Upper lobe of left lung (tissue), 6 donors: ENCODE measurements at regions not wholly inside any gene's neighbourhood (a gene's known extent, or its start where the extent isn't known, plus 50 kb on each side); places are given as distances from the start of the nearest gene placed in this dataset.

Experiments used
- ATAC-seq, 2 donors: fragments of 200-7000 bp; cut with Tn5 transposase; one replicate each; pipeline ENCODE4 v1.9.1; 2022; ENCODE audit warnings: mild to moderate bottlenecking in 2 of 2, moderate library complexity in 2 of 2; ENCODE audit not compliant: low FRiP score in 2 of 2
- DNase-seq, 2 donors: peaks; one replicate each; pipeline ENCODE4 v3.0.0-alpha.2; 2019 to 2020
- H3K27ac ChIP-seq, 4 donors: fragments of 200-600 bp; sonication (generic); one replicate each; pipeline ENCODE4 v1.5.1; 2016 to 2019
- H3K27me3 ChIP-seq, 4 donors: fragments of 200-600 bp; sonication (generic); one replicate each; pipeline ENCODE4 v1.5.1; 2017 to 2019
- H3K36me3 ChIP-seq, 4 donors: fragments of 200-600 bp; sonication (generic); one replicate each; pipeline ENCODE4 v1.5.1; 2016 to 2019
- H3K4me1 ChIP-seq, 4 donors: fragments of 200-600 bp; sonication (generic); one replicate each; pipeline ENCODE4 v1.5.1; 2018 to 2019
- H3K4me3 ChIP-seq, 4 donors: fragments of 200-600 bp; sonication (generic); one replicate each; pipeline ENCODE4 v1.5.1; 2017 to 2019; ENCODE audit warnings: mild to moderate bottlenecking in 2 of 4, moderate library complexity in 1 of 4
- H3K9me3 ChIP-seq, 4 donors: fragments of 200-600 bp; sonication (generic); one replicate each; pipeline ENCODE4 v1.5.1; 2018 to 2019
- CTCF ChIP-seq, 6 experiments: fragments of 450-650 bp in 4 of 6; fragments of 200-600 bp in 2 of 6; sonication (generic) in 2 of 6; IDR thresholded peaks; one replicate each; pipeline ENCODE4 v1.5.1; 2016 to 2019; ENCODE audit warnings: antibody characterized with exemption in 6 of 6
- EP300 ChIP-seq, 4 donors: sonication (generic); formaldehyde crosslinking; IDR thresholded peaks; one replicate each; pipeline ENCODE4 v1.5.1; 2017; ENCODE audit warnings: antibody characterized with exemption in 4 of 4, control low read depth in 2 of 4
- POLR2A ChIP-seq, 4 donors: fragments of 450-650 bp; IDR thresholded peaks; one replicate each; pipeline ENCODE4 v1.5.1; 2016 to 2017; ENCODE audit warnings: antibody characterized with exemption in 4 of 4, mild to moderate bottlenecking in 2 of 4
- POLR2AphosphoS5 ChIP-seq, 2 donors: sonication (generic); formaldehyde crosslinking; IDR thresholded peaks; one replicate each; pipeline ENCODE4 v1.5.1; 2017; ENCODE audit warnings: antibody characterized with exemption in 2 of 2
- WGBS, 2 donors: methylation state at CpG; one replicate each; pipeline ENCODE4 v1.1.5; 2017 to 2018; 5-methylcytosine and 5-hydroxymethylcytosine counted together
- donor health status: DM: no; HTN: no; CAD: no; lungs with moderate emphysema.
- donor health status: DM: no; HTN: yes; CAD: no; lungs with severe emphysema.

- no peak for TF ChIP-seq POLR2A (IDR thresholded peaks at IDR 0.05)
- no peak for TF ChIP-seq EP300 (IDR thresholded peaks at IDR 0.05)
- TF ChIP-seq POLR2AphosphoS5 (IDR thresholded peaks at IDR 0.05) = no peak
- no peak for TF ChIP-seq CTCF (IDR thresholded peaks at IDR 0.05)
- H3K9me3 ChIP-seq = no peaks in the 10 kb centered on the region
- no peaks in the 10 kb centered on the region for H3K4me1 ChIP-seq
- WGBS, 2 donors = 89 to 95% methylated on average over 2 of the region's 2 CpGs
- H3K36me3 ChIP-seq = no peaks in the 10 kb centered on the region
- no peaks in the 10 kb centered on the region for H3K27me3 ChIP-seq
- ATAC-seq (no peak), DNase-seq (no peak)
- no peak overlapping the region for H3K27ac ChIP-seq
- no peak overlapping the region for H3K4me3 ChIP-seq
Measured at GRCh38 chr18:60883587-60883986, 449.6 kb upstream of the CDH20 start.

GRCh38 chr18:60888071-60888624 is 445.1 kb upstream of the CDH20 start:
- TF ChIP-seq POLR2A (IDR thresholded peaks at IDR 0.05) (no peak), POLR2AphosphoS5 (IDR thresholded peaks at IDR 0.05) (no peak), EP300 (IDR thresholded peaks at IDR 0.05) (no peak), CTCF (IDR thresholded peaks at IDR 0.05) (no peak)
- 85 to 89% methylated on average over 6 of the region's 6 CpGs for WGBS, 2 donors
- no peak overlapping the region for H3K4me3 ChIP-seq
- H3K27me3 ChIP-seq = no peaks in the 10 kb centered on the region
- H3K27ac ChIP-seq = no peak overlapping the region
- ATAC-seq (no peak), DNase-seq (no peak)
- no peaks in the 10 kb centered on the region for H3K36me3 ChIP-seq
- no peaks in the 10 kb centered on the region for H3K9me3 ChIP-seq
- H3K4me1 ChIP-seq = no peaks in the 10 kb centered on the region

GRCh38 chr18:60889442-60889841 is 443.8 kb upstream of the CDH20 start:
- no peaks in the 10 kb centered on the region for H3K36me3 ChIP-seq
- 61 to 62% methylated on average over 2 of the region's 2 CpGs for WGBS, 2 donors

GRCh38 chr18:60891936-60892335 is 441.3 kb upstream of the CDH20 start:
- DNase-seq = no peak
- H3K36me3 ChIP-seq = no peaks in the 10 kb centered on the region
- TF ChIP-seq EP300 (IDR thresholded peaks at IDR 0.05) = no peak
- no peak for TF ChIP-seq POLR2AphosphoS5 (IDR thresholded peaks at IDR 0.05)
- no peak for TF ChIP-seq CTCF (IDR thresholded peaks at IDR 0.05)
- TF ChIP-seq POLR2A (IDR thresholded peaks at IDR 0.05) = no peak
- ATAC-seq = no peak
- H3K27me3 ChIP-seq = no peaks in the 10 kb centered on the region
- no peaks in the 10 kb centered on the region for H3K9me3 ChIP-seq
- 88 to 97% methylated on average over 5 of the region's 5 CpGs for WGBS, 2 donors
- H3K4me1 ChIP-seq = no peaks in the 10 kb centered on the region
- H3K27ac ChIP-seq = no peak overlapping the region
- H3K4me3 ChIP-seq = no peak overlapping the region

More at GRCh38 chr18:60889442-60889841, 443.8 kb upstream of the CDH20 start:
- TF ChIP-seq POLR2A (IDR thresholded peaks at IDR 0.05) = no peak
- TF ChIP-seq EP300 (IDR thresholded peaks at IDR 0.05) = no peak
- no peak for TF ChIP-seq POLR2AphosphoS5 (IDR thresholded peaks at IDR 0.05)
- TF ChIP-seq CTCF (IDR thresholded peaks at IDR 0.05) = no peak
- Histone ChIP-seq H3K27me3 (no peaks in the 10 kb centered on the region), H3K4me3 (no peak overlapping the region), H3K9me3 (no peaks in the 10 kb centered on the region), H3K4me1 (no peaks in the 10 kb centered on the region), H3K27ac (no peak overlapping the region)
- ATAC-seq = no peak
- DNase-seq = no peak

- H3K4me1 ChIP-seq = no peaks in the 10 kb centered on the region
- H3K27ac ChIP-seq = no peak overlapping the region
- no peak for ATAC-seq
- no peak for DNase-seq
- TF ChIP-seq CTCF (IDR thresholded peaks at IDR 0.05) (no peak), POLR2A (IDR thresholded peaks at IDR 0.05) (no peak), POLR2AphosphoS5 (IDR thresholded peaks at IDR 0.05) (no peak), EP300 (IDR thresholded peaks at IDR 0.05) (no peak)
- no peaks in the 10 kb centered on the region for H3K9me3 ChIP-seq
- no peaks in the 10 kb centered on the region for H3K36me3 ChIP-seq
- H3K4me3 ChIP-seq = no peak overlapping the region
- H3K27me3 ChIP-seq = no peaks in the 10 kb centered on the region
Measured at GRCh38 chr18:60892441-60892840, 440.8 kb upstream of the CDH20 start.
